ENCODE measurements at regions not wholly inside any gene's neighbourhood (a gene's known extent, or its start where the extent isn't known, plus 50 kb on each side); places are given as distances from the start of the nearest gene placed in this dataset.
"Not testable (repeated sequence)": the region's sequence is repeated elsewhere in the genome, so short reads cannot be mapped to it uniquely, and the experiment has no call there.

DNA sequence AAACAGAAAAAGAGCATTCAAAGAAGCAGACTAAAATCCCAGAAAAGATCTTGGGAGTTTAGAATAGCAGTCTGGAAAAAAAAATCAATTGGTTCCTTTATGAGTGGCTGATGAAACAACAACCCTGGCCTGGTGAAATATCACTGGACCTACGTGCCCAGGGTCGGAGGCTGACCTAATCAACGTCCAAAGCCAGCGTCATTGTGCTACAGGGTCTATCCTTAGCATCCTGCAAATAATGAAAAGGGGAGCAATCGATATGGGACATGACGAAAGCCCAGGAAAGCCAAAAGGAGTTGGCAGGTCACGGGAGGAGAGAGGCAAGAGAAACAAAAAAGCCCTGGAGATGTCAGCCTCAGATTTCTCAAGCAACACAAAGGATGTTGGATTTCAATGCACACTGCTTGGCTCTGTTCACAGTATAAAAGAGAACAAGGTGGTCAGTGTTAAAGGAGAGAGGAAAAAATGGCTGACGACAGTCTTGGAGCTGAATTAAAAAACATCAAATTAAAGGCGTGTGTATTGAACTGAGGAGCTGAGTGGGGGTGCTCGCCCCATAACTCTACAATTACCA is 148.8 kb downstream of the BLID start:
- Histone ChIP-seq H2AFZ (ENCODE audit: low read length) (no peak overlapping the region), H3K36me3 (ENCODE audit: insufficient read depth, low read length) (no peaks in the 10 kb centered on the region), H3K4me1 (ENCODE audit: insufficient read depth, low read length) (peaks cover 18% of the 10 kb centered on the region), H4K20me1 (ENCODE audit: insufficient read depth, low read length) (no peaks in the 10 kb centered on the region), H3K4me2 (ENCODE audit: insufficient read depth, low read length) (no peak overlapping the region), H3K79me2 (ENCODE audit: insufficient read depth, low read length) (no peaks in the 10 kb centered on the region), H3K27ac (ENCODE audit: low read depth, low read length) (no peak overlapping the region), H3K9me3 (ENCODE audit: low read depth, low read length) (no peaks in the 10 kb centered on the region), H3K27me3 (ENCODE audit: insufficient read depth, low read length) (no peaks in the 10 kb centered on the region), H3K4me3 (ENCODE audit: insufficient read depth, low read length) (no peak overlapping the region)
- DNase-seq (ENCODE audit: insufficient read length, low spot score, missing footprints), result no peak
- TF ChIP-seq, protein P1, sequence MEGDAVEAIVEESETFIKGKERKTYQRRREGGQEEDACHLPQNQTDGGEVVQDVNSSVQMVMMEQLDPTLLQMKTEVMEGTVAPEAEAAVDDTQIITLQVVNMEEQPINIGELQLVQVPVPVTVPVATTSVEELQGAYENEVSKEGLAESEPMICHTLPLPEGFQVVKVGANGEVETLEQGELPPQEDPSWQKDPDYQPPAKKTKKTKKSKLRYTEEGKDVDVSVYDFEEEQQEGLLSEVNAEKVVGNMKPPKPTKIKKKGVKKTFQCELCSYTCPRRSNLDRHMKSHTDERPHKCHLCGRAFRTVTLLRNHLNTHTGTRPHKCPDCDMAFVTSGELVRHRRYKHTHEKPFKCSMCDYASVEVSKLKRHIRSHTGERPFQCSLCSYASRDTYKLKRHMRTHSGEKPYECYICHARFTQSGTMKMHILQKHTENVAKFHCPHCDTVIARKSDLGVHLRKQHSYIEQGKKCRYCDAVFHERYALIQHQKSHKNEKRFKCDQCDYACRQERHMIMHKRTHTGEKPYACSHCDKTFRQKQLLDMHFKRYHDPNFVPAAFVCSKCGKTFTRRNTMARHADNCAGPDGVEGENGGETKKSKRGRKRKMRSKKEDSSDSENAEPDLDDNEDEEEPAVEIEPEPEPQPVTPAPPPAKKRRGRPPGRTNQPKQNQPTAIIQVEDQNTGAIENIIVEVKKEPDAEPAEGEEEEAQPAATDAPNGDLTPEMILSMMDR (IDR thresholded peaks at IDR 0.05; ENCODE audit: extremely low read depth, low read depth, low read length), result no peak

DNA sequence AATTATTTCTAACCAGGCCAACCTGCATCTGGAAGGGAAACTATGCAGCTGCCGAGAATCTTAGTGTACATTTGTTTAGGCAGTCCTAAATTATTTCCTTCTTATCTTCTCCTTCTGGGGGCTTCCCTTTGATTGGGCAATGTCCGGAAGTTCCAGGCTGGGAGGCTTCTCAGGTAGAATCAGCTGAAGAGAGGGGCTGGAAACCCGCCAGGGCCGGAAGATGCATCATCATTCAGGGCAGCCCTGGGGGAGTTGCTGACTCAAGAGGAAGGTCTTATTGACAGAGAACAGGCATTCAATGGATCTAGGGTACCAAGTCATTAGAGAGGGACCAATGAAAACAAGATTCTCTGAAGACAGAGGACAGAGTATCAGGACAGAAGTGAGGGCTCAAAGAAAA is 150.7 kb downstream of the BLID start:
- no peaks in the 10 kb centered on the region for H3K36me3 ChIP-seq (ENCODE audit: insufficient read depth, low read length)
- H3K9me3 ChIP-seq (ENCODE audit: low read depth, low read length), result no peaks in the 10 kb centered on the region
- no peak overlapping the region for H3K27ac ChIP-seq (ENCODE audit: low read depth, low read length)
- peaks cover 18% of the 10 kb centered on the region for H3K4me1 ChIP-seq (ENCODE audit: insufficient read depth, low read length)
- no peaks in the 10 kb centered on the region for H3K79me2 ChIP-seq (ENCODE audit: insufficient read depth, low read length)
- no peak overlapping the region for H3K4me2 ChIP-seq (ENCODE audit: insufficient read depth, low read length)
- TF ChIP-seq, protein P1 (IDR thresholded peaks at IDR 0.05; ENCODE audit: extremely low read depth, low read depth, low read length), result no peak
- no peak overlapping the region for H3K4me3 ChIP-seq (ENCODE audit: insufficient read depth, low read length)
- DNase-seq (ENCODE audit: insufficient read length, low spot score, missing footprints), result no peak
- no peaks in the 10 kb centered on the region for H3K27me3 ChIP-seq (ENCODE audit: insufficient read depth, low read length)
- no peaks in the 10 kb centered on the region for H4K20me1 ChIP-seq (ENCODE audit: insufficient read depth, low read length)
- no peak overlapping the region for H2AFZ ChIP-seq (ENCODE audit: low read length)

DNA sequence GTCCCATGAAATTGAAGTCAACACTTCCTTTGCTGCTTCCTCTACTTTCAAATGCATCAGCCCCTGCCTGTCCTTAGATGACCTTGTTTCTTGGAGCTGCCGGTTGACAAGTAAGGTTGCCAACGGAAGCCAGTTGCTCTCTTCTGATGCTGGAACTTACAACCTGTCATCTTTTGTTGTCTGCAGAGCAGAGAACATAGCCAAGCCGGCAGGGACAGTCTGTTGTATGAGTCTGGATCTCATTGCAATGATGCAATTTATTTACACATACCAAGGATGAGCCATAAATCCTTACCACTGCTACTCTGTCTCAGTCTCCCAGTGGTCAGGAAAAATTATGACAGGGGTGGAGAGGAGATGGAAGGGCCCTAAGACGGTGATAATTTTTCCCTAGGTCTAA is 151.4 kb downstream of the BLID start:
- no peak overlapping the region for H3K27ac ChIP-seq (ENCODE audit: low read depth, low read length)
- peak; percentile 5 for DNase-seq (ENCODE audit: insufficient read length, low spot score, missing footprints)
- TF ChIP-seq, protein P1 (IDR thresholded peaks at IDR 0.05; ENCODE audit: extremely low read depth, low read depth, low read length), result peak; percentile 5
- H3K4me2 ChIP-seq (ENCODE audit: insufficient read depth, low read length), result no peak overlapping the region
- H3K27me3 ChIP-seq (ENCODE audit: insufficient read depth, low read length), result no peaks in the 10 kb centered on the region
- no peak overlapping the region for H2AFZ ChIP-seq (ENCODE audit: low read length)
- H4K20me1 ChIP-seq (ENCODE audit: insufficient read depth, low read length), result no peaks in the 10 kb centered on the region
- no peaks in the 10 kb centered on the region for H3K36me3 ChIP-seq (ENCODE audit: insufficient read depth, low read length)
- no peaks in the 10 kb centered on the region for H3K79me2 ChIP-seq (ENCODE audit: insufficient read depth, low read length)
- no peak overlapping the region for H3K4me3 ChIP-seq (ENCODE audit: insufficient read depth, low read length)
- H3K9me3 ChIP-seq (ENCODE audit: low read depth, low read length), result no peaks in the 10 kb centered on the region
- H3K4me1 ChIP-seq (ENCODE audit: insufficient read depth, low read length), result peaks cover 18% of the 10 kb centered on the region

DNA sequence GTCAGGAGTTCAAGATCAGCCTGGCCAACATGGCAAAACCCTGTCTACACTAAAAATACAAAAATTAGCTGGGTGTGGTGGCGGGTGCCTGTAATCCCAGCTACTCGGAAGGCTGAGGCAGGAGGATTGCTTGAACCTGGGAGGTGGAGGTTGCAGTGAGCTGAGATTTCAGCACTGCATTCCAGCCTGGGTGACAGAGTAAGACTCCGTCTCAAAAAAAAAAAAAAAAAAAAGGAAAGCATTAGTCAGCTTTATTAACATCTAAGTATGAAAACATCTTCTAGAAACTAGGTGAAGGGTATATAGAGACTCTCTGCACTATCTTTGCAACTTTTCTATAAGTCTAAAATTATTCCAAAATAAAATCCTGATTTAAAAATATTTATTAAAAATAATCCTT is 152.2 kb downstream of the BLID start:
- not testable (repeated sequence) for DNase-seq (ENCODE audit: insufficient read length, low spot score, missing footprints); H3K27me3 ChIP-seq (ENCODE audit: insufficient read depth, low read length); H2AFZ ChIP-seq (ENCODE audit: low read length); H4K20me1 ChIP-seq (ENCODE audit: insufficient read depth, low read length); H3K79me2 ChIP-seq (ENCODE audit: insufficient read depth, low read length); H3K4me3 ChIP-seq (ENCODE audit: insufficient read depth, low read length); H3K9me3 ChIP-seq (ENCODE audit: low read depth, low read length); H3K36me3 ChIP-seq (ENCODE audit: insufficient read depth, low read length); H3K4me2 ChIP-seq (ENCODE audit: insufficient read depth, low read length); H3K27ac ChIP-seq (ENCODE audit: low read depth, low read length)
- H3K4me1 ChIP-seq (ENCODE audit: insufficient read depth, low read length), result peaks cover 18% of the 10 kb centered on the region
